ENCODE measurements at regions not wholly inside any gene's neighbourhood (a gene's known extent, or its start where the extent isn't known, plus 50 kb on each side); places are given as distances from the start of the nearest gene placed in this dataset.

- no peak for TF ChIP-seq CTCF (IDR thresholded peaks at IDR 0.05; ENCODE audit: low read depth, low read length)
- TF ChIP-seq POLR2A (IDR thresholded peaks at IDR 0.05; ENCODE audit: extremely low read depth, insufficient read length), result no peak
- no peak for TF ChIP-seq MYC (IDR thresholded peaks at IDR 0.05; ENCODE audit: low read depth, low read length)
These were observed 205.2 kb upstream of the PPP2R2D start for GRCh38 chr10:131695496-131696165.

All from NB4 (cell line).